H9 (cell line): ENCODE measurements at regions not wholly inside any gene's neighbourhood (a gene's known extent, or its start where the extent isn't known, plus 50 kb on each side); places are given as distances from the start of the nearest gene placed in this dataset.
A peak's percentile ranks its signal among the peaks of the same experiment; 100 is the strongest.

Experiments
- DNase-seq: peaks from one replicate; pipeline ENCODE4 v3.0.0-alpha.2; 2017
- H2AFZ ChIP-seq: one replicate; pipeline ENCODE4 v1.6.1; 2013; ENCODE audit warnings: mild to moderate bottlenecking, low read length, control low read depth, moderate library complexity
- H2AK5ac ChIP-seq: 2 replicates; pipeline ENCODE4 v1.6.1; 2013; ENCODE audit warnings: low read length, control low read depth, mixed read lengths; ENCODE audit not compliant: insufficient read length
- H2BK120ac ChIP-seq: one replicate; pipeline ENCODE4 v1.6.1; 2013; ENCODE audit warnings: low read depth, mild to moderate bottlenecking, low read length, control low read depth, inconsistent platforms; ENCODE audit not compliant: poor library complexity, severe bottlenecking
- H2BK12ac ChIP-seq: 2 replicates; pipeline ENCODE4 v1.6.1; 2013; ENCODE audit warnings: low read length, control low read depth, mixed read lengths, low read depth; ENCODE audit not compliant: insufficient read length
- H2BK15ac ChIP-seq: 2 replicates; pipeline ENCODE4 v1.6.1; 2013; ENCODE audit warnings: low read depth, low read length, control low read depth
- H2BK20ac ChIP-seq: one replicate; pipeline ENCODE4 v1.6.1; 2013; ENCODE audit warnings: low read depth, mild to moderate bottlenecking, low read length, control low read depth, inconsistent platforms; ENCODE audit not compliant: poor library complexity, severe bottlenecking
- H2BK5ac ChIP-seq: 2 replicates; pipeline ENCODE4 v1.6.1; 2013; ENCODE audit warnings: low read length, control low read depth, mixed read lengths; ENCODE audit not compliant: insufficient read length
- H3K14ac ChIP-seq: 2 replicates; pipeline ENCODE4 v1.6.1; 2013; ENCODE audit warnings: low read length, control low read depth; ENCODE audit not compliant: insufficient read depth
- H3K18ac ChIP-seq: 2 replicates; pipeline ENCODE4 v1.6.1; 2013; ENCODE audit warnings: low read depth, mild to moderate bottlenecking, mixed read lengths, low read length, control low read depth; ENCODE audit not compliant: insufficient read length
- H3K23ac ChIP-seq: 2 replicates; pipeline ENCODE4 v1.6.1; 2013; ENCODE audit warnings: low read length, control low read depth, mixed read lengths, low read depth; ENCODE audit not compliant: insufficient read length
- H3K23me2 ChIP-seq: 2 replicates; pipeline ENCODE4 v1.6.1; 2013; ENCODE audit warnings: low read depth, mild to moderate bottlenecking, mixed read lengths, low read length, control low read depth; ENCODE audit not compliant: insufficient read length, poor library complexity, severe bottlenecking
- H3K27ac ChIP-seq: 2 replicates; pipeline ENCODE4 v1.5.1; 2013; ENCODE audit warnings: low read length, control low read depth, mixed read lengths, low read depth; ENCODE audit not compliant: insufficient read length
- H3K27me3 ChIP-seq: 2 replicates; pipeline ENCODE4 v1.6.1; 2013; ENCODE audit warnings: low read length, control low read depth, inconsistent platforms; ENCODE audit not compliant: insufficient read depth
- H3K4ac ChIP-seq: 2 replicates; pipeline ENCODE4 v1.6.1; 2013; ENCODE audit warnings: low read depth, mild to moderate bottlenecking, control low read depth, inconsistent platforms, low read length, moderate library complexity
- H3K4me1 ChIP-seq: 2 replicates; pipeline ENCODE4 v1.6.1; 2013; ENCODE audit warnings: low read length, control low read depth, inconsistent platforms; ENCODE audit not compliant: insufficient read depth
- H3K4me2 ChIP-seq: 2 replicates; pipeline ENCODE4 v1.6.1; 2013; ENCODE audit warnings: low read length, control low read depth, mixed read lengths; ENCODE audit not compliant: insufficient read length, insufficient read depth
- H3K56ac ChIP-seq: 2 replicates; pipeline ENCODE4 v1.6.1; 2013; ENCODE audit warnings: low read depth, mild to moderate bottlenecking, mixed read lengths, low read length, control low read depth; ENCODE audit not compliant: insufficient read length
- H3K79me1 ChIP-seq: 2 replicates; pipeline ENCODE4 v1.6.1; 2013; ENCODE audit warnings: low read depth, mild to moderate bottlenecking, moderate library complexity, low read length, control low read depth, inconsistent platforms; ENCODE audit not compliant: insufficient read depth, poor library complexity, severe bottlenecking
- H3K79me2 ChIP-seq: 2 replicates; pipeline ENCODE4 v1.6.1; 2013; ENCODE audit warnings: low read length, control low read depth, inconsistent platforms; ENCODE audit not compliant: insufficient read depth
- H3K9ac ChIP-seq: 2 replicates; pipeline ENCODE4 v1.6.1; 2013; ENCODE audit warnings: low read length, control low read depth, mixed read lengths; ENCODE audit not compliant: insufficient read length; ENCODE audit errors: extremely low read depth
- H3K9me3 ChIP-seq: one replicate; pipeline ENCODE4 v1.6.1; 2013; ENCODE audit warnings: low read depth, low read length, inconsistent platforms; ENCODE audit not compliant: control insufficient read depth
- H3T11ph ChIP-seq: one replicate; pipeline ENCODE4 v1.6.1; 2013; ENCODE audit warnings: mild to moderate bottlenecking, low read length, control low read depth, inconsistent platforms
- H4K20me1 ChIP-seq: one replicate; pipeline ENCODE4 v1.6.1; 2013; ENCODE audit not compliant: control insufficient read depth, insufficient read length, insufficient read depth
- H4K5ac ChIP-seq: 2 replicates; pipeline ENCODE4 v1.6.1; 2013; ENCODE audit warnings: low read depth, mild to moderate bottlenecking, mixed read lengths, low read length, control low read depth; ENCODE audit not compliant: insufficient read length
- H4K8ac ChIP-seq: replicated peaks from 2 replicates; pipeline ENCODE4 v1.6.1; 2013; ENCODE audit warnings: low read length, control low read depth, mixed read lengths, low read depth; ENCODE audit not compliant: insufficient read length
- H4K91ac ChIP-seq: 2 replicates; pipeline ENCODE4 v1.6.1; 2013; ENCODE audit warnings: low read depth, mild to moderate bottlenecking, moderate library complexity, mixed read lengths, low read length, control low read depth; ENCODE audit not compliant: insufficient read length
- H3K27ac Mint-ChIP-seq, 3 experiments: 2 replicates in 2 of 3; 3 replicates in 1 of 3; pipeline ENCODE4 v1.8.0; 2020 to 2021; ENCODE audit warnings: mixed read lengths in 3 of 3, mild to moderate bottlenecking in 1 of 3, moderate library complexity in 1 of 3
- H3K27me3 Mint-ChIP-seq: 2 replicates; pipeline ENCODE4 v1.8.0; 2021; ENCODE audit warnings: low read depth, mild to moderate bottlenecking, moderate library complexity, mixed read lengths
- H3K36me3 Mint-ChIP-seq, 3 experiments: 2 replicates in 2 of 3; 3 replicates in 1 of 3; pipeline ENCODE4 v1.8.0; 2020 to 2021; ENCODE audit warnings: low read depth in 3 of 3, mixed read lengths in 3 of 3; ENCODE audit not compliant: insufficient read depth in 1 of 3
- H3K4me1 Mint-ChIP-seq, 2 experiments: 2 replicates each; pipeline ENCODE4 v1.8.0; 2020; ENCODE audit warnings: mixed read lengths in 2 of 2
- H3K4me3 Mint-ChIP-seq, 2 experiments: 2 replicates in 1 of 2; 3 replicates in 1 of 2; pipeline ENCODE4 v1.8.0; 2020 to 2021; ENCODE audit warnings: mild to moderate bottlenecking in 2 of 2, mixed read lengths in 2 of 2, moderate library complexity in 1 of 2
- H3K9me3 Mint-ChIP-seq, 2 experiments: 2 replicates in 1 of 2; 3 replicates in 1 of 2; pipeline ENCODE4 v1.8.0; 2020; ENCODE audit warnings: mild to moderate bottlenecking in 2 of 2, mixed read lengths in 2 of 2, moderate library complexity in 1 of 2
- CTCF ChIP-seq: fragments of 200-600 bp; sonication (generic); conservative IDR thresholded peaks from 3 replicates; pipeline ENCODE4 v1.8.0; 2021; ENCODE audit warnings: antibody characterized with exemption, mild to moderate bottlenecking
- WGBS: extraction: QIAGEN DNeasy Blood & Tissue Kit; methylation state at CpG from one replicate; pipeline ENCODE4 v1.1.7; 2013; ENCODE audit warnings: missing lambda C conversion rate, low lambda C conversion rate, mixed read lengths; ENCODE audit not compliant: insufficient read length; ENCODE audit errors: extremely low coverage; 5-methylcytosine and 5-hydroxymethylcytosine counted together

- no CpG with 5 or more reads among the region's 1 CpG for WGBS
- Histone ChIP-seq H3K27ac (no peak overlapping the region), H2BK12ac (no peak overlapping the region), H2AK5ac (no peak overlapping the region), H3K56ac (no peak overlapping the region), H4K5ac (no peak overlapping the region), H3K9ac (no peak overlapping the region), H3K79me1 (no peaks in the 10 kb centered on the region), H3K27me3 (no peaks in the 10 kb centered on the region), H4K20me1 (no peaks in the 10 kb centered on the region), H3K9me3 (no peaks in the 10 kb centered on the region), H4K8ac (no peak overlapping the region), H3K23me2 (no peaks in the 10 kb centered on the region), H3T11ph (no peak overlapping the region), H3K79me2 (no peaks in the 10 kb centered on the region), H3K23ac (no peak overlapping the region), H4K91ac (no peak overlapping the region), H2BK5ac (no peak overlapping the region), H2BK120ac (no peak overlapping the region), H3K4ac (no peak overlapping the region), H3K4me2 (no peak overlapping the region), H3K4me1 (peaks cover 6% of the 10 kb centered on the region; the same call in 1 of the 2 replicates), H3K14ac (no peak overlapping the region), H2BK15ac (no peak overlapping the region), H2BK20ac (no peak overlapping the region), H3K18ac (no peak overlapping the region), H2AFZ (no peak overlapping the region)
- peaks cover 23 to 29% of the 10 kb centered on the region in 2 experiments for H3K4me1 Mint-ChIP-seq
- no peak for TF ChIP-seq CTCF
- H3K27ac Mint-ChIP-seq: peak overlapping the region in 2 of 3 experiments; percentile 4 to 51; a peak in 2 of 7 replicates
- no peaks in the 10 kb centered on the region for H3K9me3 Mint-ChIP-seq
- no peak for DNase-seq
- H3K27me3 Mint-ChIP-seq: no peaks in the 10 kb centered on the region
- H3K4me3 Mint-ChIP-seq: no peak overlapping the region
- H3K36me3 Mint-ChIP-seq: no peaks in the 10 kb centered on the region
Observed at GRCh38 chr12:92041742-92042141, 103.9 kb downstream of the BTG1 start.
